ENCODE measurements at regions not wholly inside any gene's neighbourhood (a gene's known extent, or its start where the extent isn't known, plus 50 kb on each side); places are given as distances from the start of the nearest gene placed in this dataset.
A peak's percentile ranks its signal among the peaks of the same experiment; 100 is the strongest.

GRCh38 chr9:89996773-89997172 is 392.0 kb downstream of the GADD45G start:
- TF ChIP-seq CTCF (conservative IDR thresholded peaks at IDR 0.05 in 1 of 2, IDR thresholded peaks at IDR 0.05 in 1 of 2; ENCODE audit: extremely low read depth in 1 of 2, insufficient read depth in 1 of 2, low read depth in 1 of 2, low read length in 2 of 2), result peak in 1 of 2 donors; percentile 34
- no peak for TF ChIP-seq EZH2 (IDR thresholded peaks at IDR 0.05; ENCODE audit: borderline replicate concordance, low read length)

All from mammary epithelial cell (primary cell).